M059J (cell line): ENCODE measurements at regions not wholly inside any gene's neighbourhood (a gene's known extent, or its start where the extent isn't known, plus 50 kb on each side); places are given as distances from the start of the nearest gene placed in this dataset.
A peak's percentile ranks its signal among the peaks of the same experiment; 100 is the strongest.

Experiments used
- DNase-seq: peaks from one replicate; pipeline ENCODE4 v3.0.0-alpha.2; 2012; ENCODE audit warnings: low read depth

GRCh38 chr4:82031376-82031927 lies 342.3 kb downstream of the HNRNPD start:
- DNase-seq: no peak

GRCh38 chr4:82017680-82018079 lies 356.1 kb downstream of the HNRNPD start:
- peak; percentile 14 for DNase-seq

- no peak for DNase-seq
Measured at GRCh38 chr4:82005158-82005557, 368.6 kb downstream of the HNRNPD start.

- no peak for DNase-seq
Measured at GRCh38 chr4:81997313-81997712, 376.5 kb downstream of the HNRNPD start.

GRCh38 chr4:81990898-81991297 lies 382.9 kb downstream of the HNRNPD start:
- no peak for DNase-seq

- no peak for DNase-seq
Measured at GRCh38 chr4:81990211-81990610, 383.6 kb downstream of the HNRNPD start.

- no peak for DNase-seq
Measured at GRCh38 chr4:81989202-81989601, 384.6 kb downstream of the HNRNPD start.

GRCh38 chr4:81988178-81988577 lies 385.6 kb downstream of the HNRNPD start:
- DNase-seq: no peak

GRCh38 chr4:81984746-81985145 lies 389.0 kb downstream of the HNRNPD start:
- DNase-seq: no peak

- no peak for DNase-seq
Measured at GRCh38 chr4:81982846-81983540, 390.8 kb downstream of the HNRNPD start.

GRCh38 chr4:81981218-81981617 lies 392.6 kb downstream of the HNRNPD start:
- DNase-seq: no peak

GRCh38 chr4:81974523-81974922 lies 399.3 kb downstream of the HNRNPD start:
- DNase-seq: no peak

- no peak for DNase-seq
Measured at GRCh38 chr4:81971637-81972381, 402.0 kb downstream of the HNRNPD start.

GRCh38 chr4:81971061-81971460 lies 402.7 kb downstream of the HNRNPD start:
- no peak for DNase-seq

- no peak for DNase-seq
Measured at GRCh38 chr4:81970454-81970853, 403.3 kb downstream of the HNRNPD start.

- no peak for DNase-seq
Measured at GRCh38 chr4:81966676-81967075, 407.1 kb downstream of the HNRNPD start.

- DNase-seq: no peak
Measured at GRCh38 chr4:81965911-81966310, 407.9 kb downstream of the HNRNPD start.

GRCh38 chr4:81965454-81965853 lies 408.3 kb downstream of the HNRNPD start:
- DNase-seq: no peak

- no peak for DNase-seq
Measured at GRCh38 chr4:81963763-81964020, 410.1 kb downstream of the HNRNPD start.

- DNase-seq: no peak
Measured at GRCh38 chr4:81963015-81963762, 410.6 kb downstream of the HNRNPD start.

- DNase-seq: no peak
Measured at GRCh38 chr4:81960961-81961360, 412.8 kb downstream of the HNRNPD start.

- DNase-seq: no peak
Measured at GRCh38 chr4:81954271-81954670, 419.5 kb downstream of the HNRNPD start.
